ENCODE measurements at regions not wholly inside any gene's neighbourhood (a gene's known extent, or its start where the extent isn't known, plus 50 kb on each side); places are given as distances from the start of the nearest gene placed in this dataset.

- Mint-ChIP-seq H3K4me3 (ENCODE audit: unreplicated experiment) (no peak overlapping the region), H3K27ac (ENCODE audit: unreplicated experiment) (no peak overlapping the region), H3K4me1 (ENCODE audit: low read depth, unreplicated experiment) (peaks cover 43% of the 10 kb centered on the region), H3K27me3 (ENCODE audit: insufficient read depth, unreplicated experiment) (no peaks in the 10 kb centered on the region), H3K36me3 (ENCODE audit: insufficient read depth, unreplicated experiment) (no peaks in the 10 kb centered on the region), H3K9me3 (ENCODE audit: unreplicated experiment) (peaks cover 27% of the 10 kb centered on the region)
- DNase-seq, result no peak
- Histone ChIP-seq H3K4me1 (peaks cover 68% of the 10 kb centered on the region), H3K4me3 (ENCODE audit: low read depth, low read length) (no peak overlapping the region), H3K36me3 (ENCODE audit: control insufficient read depth, insufficient read depth, low read length) (no peaks in the 10 kb centered on the region), H3K27me3 (replicated peaks; ENCODE audit: control insufficient read depth, insufficient read depth, low read length) (no peaks in the 10 kb centered on the region), H3K9me3 (no peaks in the 10 kb centered on the region)
- no TSS peak for BruUV-seq (replicated peaks)
- TF ChIP-seq CTCF (IDR thresholded peaks at IDR 0.05; ENCODE audit: insufficient read depth in 1 of 2, low read depth in 1 of 2, low read length in 1 of 2, severe bottlenecking in 1 of 2, unreplicated experiment in 1 of 2), result no peak
- POLR2A ChIA-PET, result no interaction called here
- CTCF ChIA-PET, result no interaction called here
- intact Hi-C loops (cut with micrococcal nuclease; ENCODE audit: unreplicated experiment), result no loop called here
These were observed 170.7 kb upstream of the KITLG start for GRCh38 chr12:88750867-88751543.

- H3K27me3 ChIP-seq (replicated peaks; ENCODE audit: control insufficient read depth, insufficient read depth, low read length), result no peaks in the 10 kb centered on the region
- peaks cover 10% of the 10 kb centered on the region for H3K9me3 Mint-ChIP-seq (ENCODE audit: unreplicated experiment)
- no peaks in the 10 kb centered on the region for H3K9me3 ChIP-seq
- no peaks in the 10 kb centered on the region for H3K36me3 ChIP-seq (ENCODE audit: control insufficient read depth, insufficient read depth, low read length)
- peaks cover 52% of the 10 kb centered on the region for H3K4me1 ChIP-seq
- peaks cover 25% of the 10 kb centered on the region for H3K4me1 Mint-ChIP-seq (ENCODE audit: low read depth, unreplicated experiment)
- no peak overlapping the region for H3K4me3 ChIP-seq (ENCODE audit: low read depth, low read length)
- intact Hi-C loops (cut with micrococcal nuclease; ENCODE audit: unreplicated experiment), result loop anchor here (2.0 to 5.0 kb wide), 2 partner anchors 30 to 164 kb away; partner anchors contain the start of gene KITLG
- no peaks in the 10 kb centered on the region for H3K27me3 Mint-ChIP-seq (ENCODE audit: insufficient read depth, unreplicated experiment)
- H3K36me3 Mint-ChIP-seq (ENCODE audit: insufficient read depth, unreplicated experiment), result no peaks in the 10 kb centered on the region
- BruUV-seq (replicated peaks), result no TSS peak
- no peak overlapping the region for H3K4me3 Mint-ChIP-seq (ENCODE audit: unreplicated experiment)
- ChIA-PET POLR2A (no interaction called here), CTCF (interaction anchor here (0.6 kb wide), 1 partner anchor 190 kb away, joined by 3 read pairs; no protein-coding TSS in a partner anchor)
- no peak overlapping the region for H3K27ac Mint-ChIP-seq (ENCODE audit: unreplicated experiment)
- TF ChIP-seq CTCF (IDR thresholded peaks at IDR 0.05; ENCODE audit: insufficient read depth in 1 of 2, low read depth in 1 of 2, low read length in 1 of 2, severe bottlenecking in 1 of 2, unreplicated experiment in 1 of 2), result no peak
- no peak for DNase-seq
These were observed 166.1 kb upstream of the KITLG start for GRCh38 chr12:88746386-88746785.

GRCh38 chr12:88743946-88744685, 163.8 kb upstream of the KITLG start:
- Histone ChIP-seq H3K27me3 (replicated peaks; ENCODE audit: control insufficient read depth, insufficient read depth, low read length) (no peaks in the 10 kb centered on the region), H3K36me3 (ENCODE audit: control insufficient read depth, insufficient read depth, low read length) (no peaks in the 10 kb centered on the region), H3K4me3 (ENCODE audit: low read depth, low read length) (no peak overlapping the region), H3K9me3 (0 out of 2 replicates have a peak, but pooled peaks cover 3% of the 10 kb centered on the region), H3K4me1 (peaks cover 30% of the 10 kb centered on the region)
- no TSS peak for BruUV-seq (replicated peaks)
- CTCF ChIA-PET, result no interaction called here
- peaks cover 12% of the 10 kb centered on the region for H3K4me1 Mint-ChIP-seq (ENCODE audit: low read depth, unreplicated experiment)
- peaks cover 10% of the 10 kb centered on the region for H3K9me3 Mint-ChIP-seq (ENCODE audit: unreplicated experiment)
- intact Hi-C loops (cut with micrococcal nuclease; ENCODE audit: unreplicated experiment), result no loop called here
- H3K36me3 Mint-ChIP-seq (ENCODE audit: insufficient read depth, unreplicated experiment), result no peaks in the 10 kb centered on the region
- H3K27me3 Mint-ChIP-seq (ENCODE audit: insufficient read depth, unreplicated experiment), result no peaks in the 10 kb centered on the region
- DNase-seq, result no peak
- no peak for TF ChIP-seq CTCF (IDR thresholded peaks at IDR 0.05; ENCODE audit: insufficient read depth in 1 of 2, low read depth in 1 of 2, low read length in 1 of 2, severe bottlenecking in 1 of 2, unreplicated experiment in 1 of 2)
- H3K27ac Mint-ChIP-seq (ENCODE audit: unreplicated experiment), result no peak overlapping the region
- POLR2A ChIA-PET, result no interaction called here
- no peak overlapping the region for H3K4me3 Mint-ChIP-seq (ENCODE audit: unreplicated experiment)

Measured in Caco-2 (cell line).